ENCODE measurements at regions not wholly inside any gene's neighbourhood (a gene's known extent, or its start where the extent isn't known, plus 50 kb on each side); places are given as distances from the start of the nearest gene placed in this dataset.

DNA sequence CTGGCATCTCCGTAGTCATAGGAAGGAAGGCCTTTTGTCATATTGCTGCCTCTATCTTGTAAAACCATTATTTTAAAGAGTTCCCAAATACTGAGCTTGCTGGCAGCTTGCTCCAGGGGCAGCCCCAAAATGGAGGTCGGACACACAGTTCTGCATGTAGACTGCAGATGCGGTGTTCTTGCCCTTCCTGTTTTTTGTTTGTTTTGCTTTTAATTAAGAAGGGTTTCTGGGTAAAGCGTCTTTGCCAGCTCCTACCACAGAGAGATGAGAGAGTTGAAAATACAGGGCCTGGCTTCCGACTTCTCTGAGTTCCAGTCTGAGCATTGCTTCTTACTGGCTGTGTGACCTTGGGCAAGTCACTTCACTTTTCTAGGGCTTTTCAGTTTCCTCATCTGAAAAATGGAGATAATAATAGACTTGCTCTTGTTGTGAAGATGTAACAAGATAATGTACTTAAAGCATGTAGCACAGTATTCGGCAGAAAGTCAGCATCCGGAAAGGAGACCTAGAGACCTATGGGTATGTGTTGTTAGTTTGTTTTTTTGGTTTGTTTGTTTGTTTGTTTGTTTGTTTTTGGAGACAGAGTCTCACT, 67.8 kb upstream of the GSE1 start:
- TF ChIP-seq, protein P1, sequence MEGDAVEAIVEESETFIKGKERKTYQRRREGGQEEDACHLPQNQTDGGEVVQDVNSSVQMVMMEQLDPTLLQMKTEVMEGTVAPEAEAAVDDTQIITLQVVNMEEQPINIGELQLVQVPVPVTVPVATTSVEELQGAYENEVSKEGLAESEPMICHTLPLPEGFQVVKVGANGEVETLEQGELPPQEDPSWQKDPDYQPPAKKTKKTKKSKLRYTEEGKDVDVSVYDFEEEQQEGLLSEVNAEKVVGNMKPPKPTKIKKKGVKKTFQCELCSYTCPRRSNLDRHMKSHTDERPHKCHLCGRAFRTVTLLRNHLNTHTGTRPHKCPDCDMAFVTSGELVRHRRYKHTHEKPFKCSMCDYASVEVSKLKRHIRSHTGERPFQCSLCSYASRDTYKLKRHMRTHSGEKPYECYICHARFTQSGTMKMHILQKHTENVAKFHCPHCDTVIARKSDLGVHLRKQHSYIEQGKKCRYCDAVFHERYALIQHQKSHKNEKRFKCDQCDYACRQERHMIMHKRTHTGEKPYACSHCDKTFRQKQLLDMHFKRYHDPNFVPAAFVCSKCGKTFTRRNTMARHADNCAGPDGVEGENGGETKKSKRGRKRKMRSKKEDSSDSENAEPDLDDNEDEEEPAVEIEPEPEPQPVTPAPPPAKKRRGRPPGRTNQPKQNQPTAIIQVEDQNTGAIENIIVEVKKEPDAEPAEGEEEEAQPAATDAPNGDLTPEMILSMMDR (IDR thresholded peaks at IDR 0.05; ENCODE audit: low read depth, low read length, poor library complexity, severe bottlenecking): no peak
- no peak for TF ChIP-seq EZH2phosphoT487 (IDR thresholded peaks at IDR 0.05; ENCODE audit: borderline replicate concordance, low read length)
